Activated CD8-positive, alpha-beta T cell treated with anti-CD3 and anti-CD28 coated beads, Interleukin-2, amount 10 ng/mL, durations not matched to agents 7 days and 5 days (primary cell): ENCODE measurements at regions not wholly inside any gene's neighbourhood (a gene's known extent, or its start where the extent isn't known, plus 50 kb on each side); places are given as distances from the start of the nearest gene placed in this dataset.
"Not testable (repeated sequence)": the region's sequence is repeated elsewhere in the genome, so short reads cannot be mapped to it uniquely, and the experiment has no call there.

ENCODE experiments used
- ATAC-seq: fragments of 150-1000 bp; cut with Tn5 transposase; one replicate; pipeline ENCODE4 v1.10.0; 2021; ENCODE audit warnings: moderate library complexity
- CTCF ChIA-PET: fragments of 350-600 bp; sonication (Branson Sonifier 250); formaldehyde crosslinking; loops from one replicate; lab custom pipeline; 2021; ENCODE audit warnings: antibody characterized with exemption; lab: Charles Lee
- POLR2A ChIA-PET: fragments of 350-600 bp; sonication (Branson Sonifier 250); formaldehyde crosslinking; loops from one replicate; lab custom pipeline; 2021; ENCODE audit warnings: antibody characterized with exemption; lab: Charles Lee
- DNase-seq: peaks from one replicate; pipeline ENCODE4 v3.0.0-alpha.2; 2020
- H3K27ac Mint-ChIP-seq: one replicate; pipeline ENCODE4 v1.8.0; 2021; ENCODE audit warnings: mild to moderate bottlenecking, mixed read lengths
- H3K27me3 Mint-ChIP-seq: one replicate; pipeline ENCODE4 v1.8.0; 2021; ENCODE audit warnings: low read depth, mixed read lengths
- H3K36me3 Mint-ChIP-seq: one replicate; pipeline ENCODE4 v1.8.0; 2021; ENCODE audit warnings: low read depth, mixed read lengths
- H3K4me1 Mint-ChIP-seq: one replicate; pipeline ENCODE4 v1.8.0; 2021; ENCODE audit warnings: low read depth, mixed read lengths
- H3K4me3 Mint-ChIP-seq: one replicate; pipeline ENCODE4 v1.8.0; 2021; ENCODE audit warnings: mild to moderate bottlenecking, mixed read lengths
- H3K9me3 Mint-ChIP-seq: one replicate; pipeline ENCODE4 v1.8.0; 2022; ENCODE audit warnings: mixed read lengths; ENCODE audit not compliant: insufficient read depth

DNA sequence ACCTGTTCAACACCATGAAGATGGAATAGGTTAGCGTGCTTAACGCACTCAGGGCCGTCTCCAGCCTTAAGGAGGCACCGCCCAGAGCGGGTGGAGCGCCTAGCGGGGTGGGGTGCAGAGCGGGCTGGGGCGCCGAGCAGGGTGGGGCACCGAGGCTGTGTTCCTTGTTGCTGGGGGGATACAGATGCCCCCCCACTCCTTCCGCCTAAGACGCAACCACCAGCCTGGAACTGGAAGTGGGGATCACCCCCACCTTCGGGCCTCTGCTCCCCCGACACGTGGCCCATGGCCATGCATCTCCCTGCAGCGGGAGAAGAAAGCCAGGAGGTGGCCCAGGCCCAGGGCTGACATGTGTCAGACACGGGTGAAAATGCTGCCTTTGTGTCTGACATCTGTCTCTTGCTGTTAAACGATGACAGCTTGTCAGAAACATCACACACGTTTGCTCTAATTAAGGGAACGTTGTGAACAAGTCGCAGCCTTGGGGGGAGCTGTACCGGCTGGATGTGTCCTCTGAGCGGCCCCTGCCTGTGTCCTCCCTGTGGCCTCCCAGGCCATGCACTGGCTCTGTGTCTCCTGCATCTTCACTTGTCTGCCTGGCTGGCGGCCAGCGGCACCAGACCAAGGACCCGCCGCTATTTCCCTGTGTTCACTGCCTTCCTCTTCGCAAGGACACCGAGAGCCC lies 192.5 kb downstream of the LAT start:
- DNase-seq, H3K27me3 Mint-ChIP-seq, H3K4me3 Mint-ChIP-seq, H3K36me3 Mint-ChIP-seq, ATAC-seq, POLR2A ChIA-PET, H3K27ac Mint-ChIP-seq, CTCF ChIA-PET, H3K9me3 Mint-ChIP-seq, H3K4me1 Mint-ChIP-seq: not testable (repeated sequence)

DNA sequence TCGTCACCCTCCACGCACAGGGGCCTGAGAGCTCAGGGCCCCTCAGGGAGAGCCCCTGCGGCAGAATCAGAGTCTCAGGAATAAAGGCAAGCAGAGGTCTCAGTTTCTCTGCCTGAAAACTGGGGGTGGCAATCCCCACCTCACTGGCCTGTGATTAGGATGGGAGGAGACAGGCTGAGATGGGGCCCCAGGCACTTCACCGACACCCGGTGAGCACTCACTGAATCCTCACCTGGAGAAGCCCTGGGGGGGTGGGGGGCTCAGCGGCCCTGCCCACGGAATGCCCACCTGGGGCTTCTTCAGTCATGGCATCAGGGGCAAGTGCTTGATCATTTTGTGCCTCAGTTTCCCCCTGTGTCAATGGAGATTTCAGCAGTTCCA lies 192.0 kb downstream of the LAT start:
- H3K9me3 Mint-ChIP-seq, CTCF ChIA-PET, POLR2A ChIA-PET, H3K4me1 Mint-ChIP-seq, H3K27ac Mint-ChIP-seq, DNase-seq, H3K4me3 Mint-ChIP-seq, H3K36me3 Mint-ChIP-seq, H3K27me3 Mint-ChIP-seq, ATAC-seq: not testable (repeated sequence)

DNA sequence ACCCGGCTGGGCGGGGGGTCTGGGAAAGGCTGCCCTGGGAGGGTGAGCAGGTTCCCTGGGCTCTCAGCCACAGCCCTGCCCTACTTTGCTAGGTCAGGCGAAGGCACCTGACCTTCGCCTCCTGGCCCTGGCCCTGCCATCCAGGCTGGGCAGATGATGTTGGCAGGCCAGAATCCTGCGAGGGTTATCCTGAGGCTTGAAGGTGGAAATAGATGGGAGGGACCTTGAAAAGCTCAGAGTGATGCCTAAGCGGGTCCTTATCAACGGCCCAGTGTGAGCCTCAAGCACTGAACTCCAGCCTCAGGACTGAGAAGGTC lies 191.3 kb downstream of the LAT start:
- H3K4me1 Mint-ChIP-seq, DNase-seq, H3K27ac Mint-ChIP-seq, ATAC-seq, H3K27me3 Mint-ChIP-seq, H3K9me3 Mint-ChIP-seq, H3K4me3 Mint-ChIP-seq, H3K36me3 Mint-ChIP-seq, CTCF ChIA-PET, POLR2A ChIA-PET: not testable (repeated sequence)

DNA sequence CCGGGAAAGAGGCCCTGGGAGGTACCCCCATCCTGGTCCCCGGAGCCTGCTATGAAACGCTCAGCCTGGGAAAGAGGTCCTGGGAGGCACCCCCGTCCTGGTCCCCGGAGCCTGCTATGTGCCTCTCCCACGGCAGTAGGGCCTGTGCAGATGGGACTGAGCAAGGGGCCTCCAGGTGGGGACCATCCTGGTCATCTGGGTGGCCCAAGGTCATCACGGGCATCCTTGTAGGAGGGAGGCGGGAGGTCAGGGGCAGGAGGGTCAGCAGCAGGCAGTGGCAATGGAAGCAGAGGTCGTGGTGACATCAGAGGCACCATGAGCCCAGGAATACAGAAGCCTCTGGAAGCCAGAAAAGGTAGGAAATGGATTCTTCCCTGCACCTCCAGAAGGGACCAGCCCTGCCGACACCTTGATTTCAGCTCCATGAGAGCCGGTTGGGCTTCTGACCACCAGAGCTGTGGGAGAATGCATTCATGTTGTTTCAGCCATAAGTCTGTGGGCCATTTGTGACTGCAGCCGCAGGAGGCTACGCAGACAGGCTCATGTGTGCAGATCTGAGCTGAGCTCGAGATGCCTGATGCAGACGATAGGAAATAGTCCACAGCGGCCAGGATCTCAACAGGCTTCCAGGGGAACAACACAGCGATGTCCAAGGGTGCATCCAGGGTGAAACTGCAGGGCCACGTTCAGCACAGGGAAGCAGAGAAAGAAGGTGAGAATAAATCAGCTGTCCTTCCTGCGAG lies 190.7 kb downstream of the LAT start:
- H3K4me3 Mint-ChIP-seq, ATAC-seq, H3K36me3 Mint-ChIP-seq, H3K27ac Mint-ChIP-seq, H3K4me1 Mint-ChIP-seq, H3K9me3 Mint-ChIP-seq, H3K27me3 Mint-ChIP-seq, CTCF ChIA-PET, DNase-seq, POLR2A ChIA-PET: not testable (repeated sequence)

DNA sequence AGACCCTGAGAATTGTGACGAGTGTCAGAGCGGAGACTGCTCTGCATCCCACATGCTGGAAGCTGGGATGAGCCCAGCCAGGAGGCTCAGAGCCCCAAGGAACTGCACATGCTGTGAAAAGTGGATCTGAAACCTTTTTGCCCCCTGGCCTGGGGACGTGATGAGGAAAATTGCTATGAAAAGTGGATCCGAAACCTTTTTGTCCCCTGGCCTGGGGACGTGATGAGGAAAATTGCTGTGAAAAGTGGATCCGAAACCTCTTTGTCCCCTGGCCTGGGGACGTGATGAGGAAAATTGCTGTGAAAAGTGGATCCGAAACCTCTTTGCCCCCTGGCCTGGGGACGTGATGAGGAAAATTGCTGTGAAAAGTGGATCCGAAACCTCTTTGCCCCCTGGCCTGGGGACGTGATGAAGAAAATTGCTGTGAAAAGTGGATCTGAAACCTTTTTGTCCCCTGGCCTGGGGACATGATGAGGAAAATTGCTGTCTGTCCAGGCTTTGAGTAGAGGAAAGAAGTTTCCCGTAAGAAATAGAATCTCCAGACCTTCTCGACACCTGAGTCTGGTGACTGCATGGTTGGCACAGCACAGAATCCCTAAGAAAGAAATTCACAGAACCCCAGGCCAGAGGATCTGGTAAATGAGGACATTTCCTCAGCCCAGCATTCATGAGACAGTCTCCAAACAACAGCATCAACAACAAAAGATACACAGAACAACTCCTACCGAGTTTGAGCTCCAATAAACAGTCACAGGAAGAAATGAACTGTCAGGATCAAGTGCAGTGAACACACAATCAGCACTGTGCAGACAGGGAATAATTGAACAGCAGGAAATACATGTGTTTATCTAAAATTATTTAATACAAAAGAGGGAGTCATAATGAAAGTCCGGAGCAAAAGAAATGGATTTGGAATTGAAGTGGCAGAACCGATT lies 188.8 kb downstream of the LAT start:
- H3K36me3 Mint-ChIP-seq, H3K4me1 Mint-ChIP-seq, H3K27me3 Mint-ChIP-seq, DNase-seq, H3K27ac Mint-ChIP-seq, H3K4me3 Mint-ChIP-seq, CTCF ChIA-PET, ATAC-seq, POLR2A ChIA-PET, H3K9me3 Mint-ChIP-seq: not testable (repeated sequence)

DNA sequence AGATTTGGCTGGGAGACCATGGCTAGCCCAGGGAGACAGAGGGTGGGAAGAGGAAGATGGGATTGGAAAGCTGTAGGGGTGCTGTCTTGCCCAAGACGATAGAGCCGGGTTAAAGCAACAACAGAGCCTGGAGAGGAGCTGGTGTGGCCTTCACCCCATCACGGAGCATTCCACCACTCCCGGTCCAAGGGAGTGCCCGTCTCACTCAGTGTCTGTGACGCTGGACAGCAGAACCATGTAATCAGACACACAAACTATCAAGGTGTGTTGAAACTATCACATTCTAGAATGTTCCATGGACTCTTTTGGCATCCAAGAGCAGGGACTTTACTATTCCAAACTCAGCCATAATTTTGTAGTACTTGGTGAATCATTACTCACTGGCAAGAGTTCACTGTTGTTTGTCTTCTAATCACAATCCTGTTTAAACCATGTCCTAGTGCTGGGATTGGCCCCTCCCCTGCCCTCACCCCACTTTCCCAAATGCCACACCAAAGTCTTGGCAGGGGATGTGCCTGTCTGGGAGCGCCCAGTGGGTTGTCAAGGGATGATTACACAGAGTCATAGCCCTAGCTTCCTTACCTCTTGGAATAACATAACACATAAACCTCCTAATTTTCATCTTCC lies 187.4 kb downstream of the LAT start:
- H3K36me3 Mint-ChIP-seq, DNase-seq, H3K4me3 Mint-ChIP-seq, H3K27me3 Mint-ChIP-seq, H3K27ac Mint-ChIP-seq, CTCF ChIA-PET, POLR2A ChIA-PET, H3K4me1 Mint-ChIP-seq, H3K9me3 Mint-ChIP-seq, ATAC-seq: not testable (repeated sequence)

DNA sequence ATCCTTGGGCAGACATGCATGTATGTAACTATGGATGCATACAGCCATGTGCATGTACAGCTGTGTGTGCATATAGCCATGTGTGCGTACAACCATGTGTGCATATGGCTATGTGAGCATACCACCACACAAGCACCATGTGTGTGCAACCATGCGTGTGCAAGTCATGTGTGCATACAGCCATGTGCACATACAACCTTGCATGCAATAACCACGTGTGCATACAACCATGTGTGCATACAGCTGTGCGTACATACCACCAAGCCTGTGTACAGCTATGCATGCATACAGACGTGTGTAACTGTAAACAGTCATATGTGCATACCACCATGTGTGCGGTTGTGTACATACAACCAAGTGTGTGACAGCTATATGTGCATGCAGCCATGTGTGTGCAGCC lies 186.4 kb downstream of the LAT start:
- POLR2A ChIA-PET: not testable (repeated sequence)

DNA sequence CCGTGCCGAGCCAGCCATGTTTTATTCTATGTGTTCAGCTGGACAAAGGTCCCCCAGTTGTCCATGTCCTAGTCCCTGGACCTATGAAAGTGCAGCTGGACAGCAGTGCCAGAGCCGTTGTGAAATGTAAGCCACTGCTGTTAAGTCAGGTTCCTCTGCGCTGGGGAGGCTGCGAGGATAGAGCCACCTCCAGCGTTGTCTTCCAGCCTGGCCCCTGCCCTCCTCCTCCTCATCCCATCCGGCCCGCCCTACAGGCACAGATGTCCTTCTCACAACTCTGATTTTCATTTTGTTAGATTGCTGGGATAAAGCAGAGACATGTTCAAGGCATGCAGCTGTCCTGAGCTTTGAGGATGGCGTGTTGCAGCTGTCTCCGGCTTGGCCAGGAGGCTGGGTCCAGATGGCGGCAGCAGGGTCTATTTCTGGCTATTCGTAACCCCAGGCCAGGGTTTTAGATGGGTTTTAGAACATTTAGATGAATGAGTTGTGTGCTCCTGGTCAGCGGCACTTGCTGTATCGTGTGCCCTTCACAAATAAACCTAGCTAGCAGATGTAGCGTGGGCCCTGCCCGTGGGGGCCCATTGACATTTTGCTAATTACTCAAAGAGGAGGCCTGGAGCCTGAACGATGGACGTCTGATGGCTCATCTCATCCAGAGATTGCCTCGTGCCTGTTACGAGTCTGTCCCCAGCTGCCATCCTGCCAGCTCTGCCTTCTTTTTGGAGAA lies 185.7 kb downstream of the LAT start:
- H3K4me3 Mint-ChIP-seq, CTCF ChIA-PET, H3K36me3 Mint-ChIP-seq, H3K4me1 Mint-ChIP-seq, H3K27me3 Mint-ChIP-seq, ATAC-seq, POLR2A ChIA-PET, DNase-seq, H3K27ac Mint-ChIP-seq, H3K9me3 Mint-ChIP-seq: not testable (repeated sequence)

More for the DNA sequence above, 186.4 kb downstream of the LAT start:
- H3K27ac Mint-ChIP-seq, H3K4me1 Mint-ChIP-seq, CTCF ChIA-PET, H3K36me3 Mint-ChIP-seq, H3K27me3 Mint-ChIP-seq, DNase-seq, ATAC-seq, H3K9me3 Mint-ChIP-seq, H3K4me3 Mint-ChIP-seq: not testable (repeated sequence)

DNA sequence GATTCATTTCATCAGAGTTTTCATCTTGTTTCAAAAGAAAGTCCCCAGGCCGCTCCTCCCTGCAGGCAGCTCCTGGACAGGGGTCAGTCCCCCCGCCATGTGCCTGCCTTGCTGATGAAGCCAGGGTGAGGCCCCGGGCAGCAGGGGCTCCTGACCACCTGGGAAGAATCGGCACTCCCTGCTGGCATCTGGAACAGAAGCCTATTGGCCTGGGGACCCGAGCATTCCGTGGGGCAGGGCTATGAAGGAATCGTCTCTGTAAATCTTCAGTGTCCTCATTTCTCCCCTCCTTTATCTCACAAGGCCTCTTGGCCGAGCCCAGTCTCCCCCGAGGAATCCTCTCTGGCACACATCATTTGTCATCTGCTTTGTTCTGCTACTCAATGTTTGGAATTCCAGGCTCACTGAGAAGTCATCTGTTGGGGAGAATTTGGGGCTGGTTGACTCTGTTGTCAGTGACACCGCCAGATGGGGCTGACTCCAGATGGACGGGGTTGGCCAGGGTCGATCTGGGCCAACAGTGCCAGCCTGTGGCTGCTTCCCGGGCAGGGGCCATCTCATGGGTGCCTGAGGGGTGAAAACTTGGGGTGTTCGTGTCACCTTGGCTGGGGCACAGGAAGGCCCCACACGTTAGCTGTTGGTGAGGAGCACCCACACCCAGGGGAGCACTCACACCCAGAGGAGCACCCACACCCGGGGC lies 184.6 kb downstream of the LAT start:
- H3K4me1 Mint-ChIP-seq, H3K27me3 Mint-ChIP-seq, CTCF ChIA-PET: not testable (repeated sequence)

DNA sequence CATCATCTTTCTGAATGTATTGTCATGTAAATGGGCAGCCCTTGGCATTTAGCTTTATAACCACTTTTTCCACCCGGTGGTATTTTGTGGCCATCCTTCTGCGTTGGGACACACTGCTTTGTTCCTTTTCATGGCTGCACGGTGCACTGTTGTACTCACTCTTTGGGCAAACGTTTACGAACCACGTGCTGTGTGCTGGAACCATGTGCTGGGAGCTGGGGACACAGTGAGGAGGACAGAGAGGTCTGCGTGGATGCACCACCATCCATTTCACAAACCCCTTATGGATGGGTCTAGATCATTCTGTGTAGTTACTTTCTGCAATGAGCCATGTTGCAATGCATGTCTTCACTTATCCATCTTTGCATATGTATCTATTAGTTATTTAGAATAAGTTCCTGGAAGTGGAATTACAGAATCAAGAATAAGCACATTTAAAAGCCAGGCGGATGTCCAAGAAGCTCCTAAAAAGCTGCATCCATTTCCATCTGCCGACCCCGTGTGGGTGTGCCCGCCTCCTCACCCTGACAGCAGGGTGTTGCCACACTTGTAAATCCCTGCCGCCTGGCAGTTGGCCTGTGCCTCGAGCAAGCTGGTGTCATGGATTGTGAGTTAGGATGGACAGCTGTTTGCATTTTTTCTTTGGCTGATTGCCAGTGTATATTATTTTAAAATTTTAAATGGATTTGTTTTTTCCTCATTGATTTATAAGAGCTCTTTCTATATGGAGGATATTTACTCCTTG lies 183.8 kb downstream of the LAT start:
- H3K4me1 Mint-ChIP-seq, H3K27me3 Mint-ChIP-seq, H3K4me3 Mint-ChIP-seq, H3K27ac Mint-ChIP-seq, H3K36me3 Mint-ChIP-seq, ATAC-seq, POLR2A ChIA-PET, CTCF ChIA-PET, DNase-seq, H3K9me3 Mint-ChIP-seq: not testable (repeated sequence)

More for the DNA sequence above, 184.6 kb downstream of the LAT start:
- POLR2A ChIA-PET, ATAC-seq, H3K36me3 Mint-ChIP-seq, H3K4me3 Mint-ChIP-seq, DNase-seq, H3K9me3 Mint-ChIP-seq, H3K27ac Mint-ChIP-seq: not testable (repeated sequence)
